HEK293T (cell line): ENCODE measurements at regions not wholly inside any gene's neighbourhood (a gene's known extent, or its start where the extent isn't known, plus 50 kb on each side); places are given as distances from the start of the nearest gene placed in this dataset.
"Not testable (repeated sequence)": the region's sequence is repeated elsewhere in the genome, so short reads cannot be mapped to it uniquely, and the experiment has no call there.

Experiments used
- CTCF ChIA-PET: fragments of 350-600 bp; formaldehyde crosslinking; extraction: SDS; loops from one replicate; lab custom pipeline; 2021; ENCODE audit warnings: antibody characterized with exemption, inconsistent platforms; lab: Yijun Ruan, JAX
- POLR2A ChIA-PET: fragments of 350-600 bp; formaldehyde crosslinking; extraction: SDS; loops from one replicate; lab custom pipeline; 2020; ENCODE audit warnings: antibody characterized with exemption, inconsistent platforms; lab: Yijun Ruan, JAX
- DNase-seq: peaks from one replicate; pipeline ENCODE4 v3.0.0; 2012; ENCODE audit warnings: mixed read lengths; ENCODE audit errors: extremely low spot score
- ARNT ChIP-seq: fragments of 450-650 bp; IDR thresholded peaks from 2 replicates; pipeline ENCODE4 v1.6.1; 2017; ENCODE audit warnings: mild to moderate bottlenecking
- BHLHE40 ChIP-seq: fragments of 450-650 bp; IDR thresholded peaks from 2 replicates; pipeline ENCODE4 v1.6.1; 2016; ENCODE audit warnings: mild to moderate bottlenecking, moderate library complexity, borderline replicate concordance
- CTBP1 ChIP-seq: fragments of 450-650 bp; IDR thresholded peaks from 2 replicates; pipeline ENCODE4 v1.6.1; 2016; ENCODE audit warnings: borderline replicate concordance
- ELF4 ChIP-seq: fragments of 450-650 bp; IDR thresholded peaks from 2 replicates; pipeline ENCODE4 v1.6.1; 2017; ENCODE audit warnings: antibody characterized with exemption
- FOXA1 ChIP-seq: fragments of 450-650 bp; IDR thresholded peaks from 2 replicates; pipeline ENCODE4 v1.6.1; 2016; ENCODE audit warnings: mild to moderate bottlenecking
- FOXK2 ChIP-seq: fragments of 450-650 bp; IDR thresholded peaks from 2 replicates; pipeline ENCODE4 v1.6.1; 2016; ENCODE audit warnings: mild to moderate bottlenecking
- FOXM1 ChIP-seq: fragments of 450-650 bp; IDR thresholded peaks from 2 replicates; pipeline ENCODE4 v1.6.1; 2017; ENCODE audit warnings: mild to moderate bottlenecking, borderline replicate concordance
- HDGF ChIP-seq: fragments of 450-650 bp; IDR thresholded peaks from 2 replicates; pipeline ENCODE4 v1.6.1; 2017; ENCODE audit warnings: antibody characterized with exemption, borderline replicate concordance
- L3MBTL2 ChIP-seq: fragments of 450-650 bp; conservative IDR thresholded peaks from 2 replicates; pipeline ENCODE4 v1.6.1; 2016; ENCODE audit warnings: mild to moderate bottlenecking
- LEF1 ChIP-seq: fragments of 450-650 bp; IDR thresholded peaks from 2 replicates; pipeline ENCODE4 v1.6.1; 2017; ENCODE audit warnings: mild to moderate bottlenecking, borderline replicate concordance
- NFRKB ChIP-seq: fragments of 450-650 bp; IDR thresholded peaks from 2 replicates; pipeline ENCODE4 v1.6.1; 2016; ENCODE audit warnings: mild to moderate bottlenecking, moderate library complexity
- SP1 ChIP-seq: fragments of 450-650 bp; IDR thresholded peaks from 2 replicates; pipeline ENCODE4 v1.6.1; 2017
- SUZ12 ChIP-seq: fragments of 450-650 bp; IDR thresholded peaks from 2 replicates; pipeline ENCODE4 v1.6.1; 2016; ENCODE audit warnings: mild to moderate bottlenecking
- TARDBP ChIP-seq: fragments of 450-650 bp; IDR thresholded peaks from 2 replicates; pipeline ENCODE4 v1.6.1; 2016
- ZNF384 ChIP-seq: fragments of 450-650 bp; IDR thresholded peaks from 2 replicates; pipeline ENCODE4 v1.6.1; 2016
- TF ChIP-seq, protein P1 (sequence below): fragments of 450-650 bp; IDR thresholded peaks from 2 replicates; pipeline ENCODE4 v1.6.1; 2016

DNA sequence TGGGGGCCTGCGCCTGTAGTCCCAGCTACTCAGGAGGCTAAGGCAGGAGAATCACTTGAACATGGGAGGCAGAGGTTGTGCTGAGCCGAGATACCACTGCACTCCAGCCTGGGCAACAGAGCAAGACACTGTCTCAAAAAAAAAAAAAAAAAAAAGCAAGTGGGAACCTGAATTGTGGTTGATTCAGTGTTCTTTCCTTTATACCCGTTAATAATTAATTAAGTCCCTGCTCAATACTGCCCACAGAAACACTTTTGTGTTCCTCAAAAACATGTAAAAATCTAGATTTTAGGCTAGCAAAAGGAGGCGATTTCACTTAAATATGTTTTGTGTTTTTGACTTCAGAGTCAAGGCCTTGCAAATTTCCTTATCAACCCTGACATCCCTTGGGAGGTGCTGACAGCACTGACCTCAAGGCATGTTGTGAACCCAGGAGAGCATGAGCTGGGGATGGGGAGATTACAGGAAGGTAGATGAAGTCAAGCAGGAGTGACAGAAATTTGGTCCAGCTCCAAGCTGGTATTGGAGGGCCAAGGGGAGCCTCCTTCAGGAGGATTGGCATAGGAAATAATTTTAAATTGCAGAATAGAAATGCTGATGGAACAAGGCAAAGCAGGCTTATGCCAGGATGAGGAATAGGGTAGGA lies 89.0 kb upstream of the PNPT1 start:
- no peak for TF ChIP-seq FOXK2
- TF ChIP-seq SUZ12: no peak
- TF ChIP-seq L3MBTL2: no peak
- no peak for TF ChIP-seq BHLHE40
- no peak for TF ChIP-seq NFRKB
- TF ChIP-seq CTBP1: no peak
- no peak for TF ChIP-seq LEF1
- TF ChIP-seq TARDBP: no peak
- TF ChIP-seq, protein P1, sequence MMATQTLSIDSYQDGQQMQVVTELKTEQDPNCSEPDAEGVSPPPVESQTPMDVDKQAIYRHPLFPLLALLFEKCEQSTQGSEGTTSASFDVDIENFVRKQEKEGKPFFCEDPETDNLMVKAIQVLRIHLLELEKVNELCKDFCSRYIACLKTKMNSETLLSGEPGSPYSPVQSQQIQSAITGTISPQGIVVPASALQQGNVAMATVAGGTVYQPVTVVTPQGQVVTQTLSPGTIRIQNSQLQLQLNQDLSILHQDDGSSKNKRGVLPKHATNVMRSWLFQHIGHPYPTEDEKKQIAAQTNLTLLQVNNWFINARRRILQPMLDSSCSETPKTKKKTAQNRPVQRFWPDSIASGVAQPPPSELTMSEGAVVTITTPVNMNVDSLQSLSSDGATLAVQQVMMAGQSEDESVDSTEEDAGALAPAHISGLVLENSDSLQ: no peak
- TF ChIP-seq ZNF384: no peak
- no peak for TF ChIP-seq FOXA1
- TF ChIP-seq SP1: no peak
- TF ChIP-seq ELF4: no peak
- TF ChIP-seq FOXM1: no peak
- no peak for TF ChIP-seq ARNT
- no peak for TF ChIP-seq HDGF
- no peak for DNase-seq
- POLR2A ChIA-PET: no interaction called here
- CTCF ChIA-PET: interaction anchor here (0.7 kb wide), 1 partner anchor 47 kb away, joined by 3 read pairs; no protein-coding TSS in a partner anchor

GRCh38 chr2:55781542-55781941 lies 87.9 kb upstream of the PNPT1 start:
- DNase-seq: no peak
- ChIA-PET POLR2A (no interaction called here), CTCF (interaction anchor here (2.1 kb wide), 1 partner anchor 180 kb away, joined by 8 read pairs; no protein-coding TSS in a partner anchor)
- TF ChIP-seq CTBP1: no peak
- no peak for TF ChIP-seq BHLHE40
- no peak for TF ChIP-seq NFRKB
- no peak for TF ChIP-seq FOXA1
- TF ChIP-seq ELF4: no peak
- TF ChIP-seq ARNT: no peak
- no peak for TF ChIP-seq FOXM1
- no peak for TF ChIP-seq ZNF384
- TF ChIP-seq SUZ12: no peak

DNA sequence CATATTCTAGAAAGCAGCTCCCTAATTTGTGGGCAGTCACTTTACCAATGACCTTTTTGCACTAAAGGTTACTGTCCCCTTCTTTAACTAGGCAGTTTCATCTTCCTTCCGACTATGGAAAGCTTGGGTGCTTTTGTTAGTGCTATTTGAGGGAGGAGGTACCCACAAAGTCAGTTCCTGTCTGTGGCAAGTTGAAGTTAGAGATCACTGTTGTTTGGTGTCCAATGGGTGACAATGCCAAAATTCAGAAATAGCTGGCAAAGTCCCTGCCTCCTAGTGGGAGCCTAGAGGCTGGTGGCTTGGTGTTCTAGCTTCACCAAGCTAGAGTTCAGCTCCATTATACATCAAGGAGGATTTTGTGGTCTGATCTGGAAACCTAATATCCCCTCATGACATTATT lies 87.1 kb upstream of the PNPT1 start:
- CTCF ChIA-PET: interaction anchor here (2.1 kb wide), 1 partner anchor 181 kb away, joined by 8 read pairs; no protein-coding TSS in a partner anchor
- TF ChIP-seq FOXM1 (no peak), ELF4 (no peak)
- POLR2A ChIA-PET: no interaction called here
- DNase-seq: no peak

DNA sequence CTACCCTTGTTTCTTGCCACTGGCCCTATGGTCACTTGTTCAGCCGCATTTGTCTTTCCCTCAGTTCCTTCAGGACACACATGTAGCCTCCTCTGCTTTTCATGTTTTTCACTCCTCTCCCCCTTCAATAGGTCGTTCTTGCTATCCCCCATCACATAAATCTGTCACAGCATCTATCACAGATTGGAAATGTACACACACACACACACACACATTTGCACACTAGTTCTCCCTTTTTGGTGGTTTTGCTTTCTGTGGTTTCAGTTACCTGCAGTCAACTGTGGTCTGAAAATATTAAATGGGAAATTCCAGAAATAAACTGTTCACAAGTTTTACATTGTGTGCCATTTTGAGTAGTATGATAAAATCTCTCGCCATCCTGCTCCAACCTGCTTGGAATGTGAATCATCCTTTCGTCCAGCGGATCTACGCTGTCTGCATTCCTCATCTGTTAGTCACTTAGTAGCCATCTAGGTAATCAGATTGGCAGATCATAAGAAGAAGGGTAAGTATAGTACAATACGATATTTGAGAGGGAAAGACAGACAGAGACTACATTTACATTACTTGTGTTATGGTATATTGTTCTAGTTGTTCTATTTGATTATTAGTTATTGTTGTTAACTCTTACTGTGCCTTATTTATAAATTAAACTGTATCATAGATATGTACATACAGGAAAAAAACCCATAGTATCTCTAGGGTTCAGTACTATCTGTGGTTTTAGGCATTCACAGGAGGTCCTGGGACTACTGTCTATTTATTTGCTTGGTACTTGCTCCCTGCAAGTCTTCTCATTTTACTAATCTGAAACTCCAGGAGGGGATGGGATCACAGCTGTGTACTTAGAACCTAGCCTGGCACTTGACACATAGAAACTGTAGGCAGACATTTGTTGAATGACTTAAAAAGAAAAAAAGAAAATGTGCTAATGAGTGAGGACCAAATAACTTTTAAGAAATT lies 86.1 kb upstream of the PNPT1 start:
- TF ChIP-seq CTBP1 (no peak), SUZ12 (no peak), LEF1 (no peak), FOXK2 (no peak), TARDBP (no peak), NFRKB (no peak)
- POLR2A ChIA-PET: no interaction called here
- CTCF ChIA-PET: interaction anchor here (2.1 kb wide), 1 partner anchor 182 kb away, joined by 8 read pairs; no protein-coding TSS in a partner anchor
- no peak for DNase-seq

DNA sequence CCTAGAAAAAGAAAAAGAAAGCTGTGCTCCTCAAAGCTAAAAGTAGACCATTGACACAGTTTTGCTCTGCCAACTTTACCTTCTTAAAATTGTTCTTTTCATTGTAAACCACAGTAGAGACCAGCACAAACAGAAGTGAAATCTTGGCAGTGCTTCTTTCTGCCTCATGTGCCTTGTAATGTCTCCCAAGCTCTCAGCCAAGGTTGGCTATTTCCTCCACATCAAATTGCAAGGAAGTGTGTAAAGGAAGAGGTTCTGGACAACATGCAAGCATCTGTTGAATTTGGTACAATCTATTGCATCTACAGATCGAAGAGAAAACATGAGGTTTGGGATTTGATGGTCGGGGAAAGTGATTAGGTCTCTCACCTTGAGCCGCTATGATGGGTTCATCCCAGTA lies 83.3 kb upstream of the PNPT1 start:
- CTCF ChIA-PET: no interaction called here
- DNase-seq: no peak
- POLR2A ChIA-PET: no interaction called here
- TF ChIP-seq ZNF384 (no peak), HDGF (no peak), CTBP1 (no peak), LEF1 (no peak), SUZ12 (no peak), FOXK2 (no peak), ELF4 (no peak), BHLHE40 (no peak), TARDBP (no peak), NFRKB (no peak), L3MBTL2 (no peak), FOXA1 (no peak), SP1 (no peak), FOXM1 (no peak), ARNT (no peak)
- TF ChIP-seq, protein P1: no peak

DNA sequence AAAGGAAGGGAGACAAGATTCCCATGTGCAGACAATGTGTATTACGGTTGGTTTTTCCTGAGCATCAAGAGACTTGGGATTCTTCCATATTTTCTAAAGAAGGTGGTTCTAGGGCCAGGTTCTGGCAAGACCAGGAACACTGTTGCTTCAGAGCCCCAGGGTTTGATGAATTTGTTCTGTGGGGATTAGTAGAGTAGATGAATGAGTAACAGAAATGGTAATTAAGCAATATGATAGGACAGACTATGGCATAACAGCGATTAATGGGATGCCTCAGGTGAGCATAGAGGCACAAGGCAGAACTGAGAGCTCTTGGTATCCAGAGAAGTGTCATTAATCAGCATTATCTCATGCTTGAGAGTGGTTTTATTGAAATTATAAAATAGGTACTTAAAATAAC lies 82.8 kb upstream of the PNPT1 start:
- CTCF ChIA-PET: no interaction called here

GRCh38 chr2:55775828-55776227 lies 82.2 kb upstream of the PNPT1 start:
- no peak for TF ChIP-seq L3MBTL2
- TF ChIP-seq FOXM1: no peak
- no peak for TF ChIP-seq FOXA1
- no peak for TF ChIP-seq TARDBP
- no peak for TF ChIP-seq ZNF384
- POLR2A ChIA-PET: no interaction called here
- no peak for DNase-seq
- CTCF ChIA-PET: no interaction called here

More for the DNA sequence above, 82.8 kb upstream of the PNPT1 start:
- TF ChIP-seq ARNT (no peak), NFRKB (no peak)
- no peak for DNase-seq
- POLR2A ChIA-PET: no interaction called here

- CTCF ChIA-PET, DNase-seq, POLR2A ChIA-PET: not testable (repeated sequence)
These were observed 80.0 kb upstream of the PNPT1 start for GRCh38 chr2:55773651-55774050.
